ENCODE measurements at regions not wholly inside any gene's neighbourhood (a gene's known extent, or its start where the extent isn't known, plus 50 kb on each side); places are given as distances from the start of the nearest gene placed in this dataset.
A peak's percentile ranks its signal among the peaks of the same experiment; 100 is the strongest.
"Not testable (repeated sequence)": the region's sequence is repeated elsewhere in the genome, so short reads cannot be mapped to it uniquely, and the experiment has no call there.

DNA sequence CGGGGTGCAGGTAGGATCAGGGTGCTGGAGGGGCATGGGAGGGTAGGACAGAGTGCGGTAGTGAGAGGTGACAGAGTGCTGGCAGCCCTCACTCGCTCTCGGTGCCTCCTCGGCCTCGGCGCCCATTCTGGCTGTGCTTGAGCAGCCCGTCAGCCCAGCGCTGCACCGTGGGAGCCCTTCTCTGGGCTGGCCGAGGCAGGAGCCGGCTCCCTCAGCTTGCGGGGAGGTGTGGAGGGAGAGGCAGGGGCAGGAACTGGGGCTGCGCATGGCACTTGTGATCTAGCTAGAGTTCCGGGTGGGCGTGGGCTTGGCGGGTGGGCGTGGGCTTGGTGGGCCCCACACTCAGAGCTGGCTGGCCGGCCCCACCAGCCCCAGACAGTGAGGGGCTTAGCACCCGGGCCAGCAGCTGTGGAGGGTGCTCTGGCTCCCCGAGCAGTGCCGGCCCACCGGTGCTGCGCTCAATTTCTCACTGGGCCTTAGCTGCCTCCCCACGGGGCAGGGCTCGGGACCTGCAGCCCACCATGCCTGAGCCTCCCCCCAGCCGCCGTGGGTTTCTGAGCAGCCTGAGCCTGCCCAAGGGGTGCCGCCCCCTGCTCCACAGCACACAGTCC lies 112.8 kb upstream of the DUSP22 start:
- DNase-seq (ENCODE audit: low read depth in 4 of 4, low spot score in 3 of 4): no peak

DNA sequence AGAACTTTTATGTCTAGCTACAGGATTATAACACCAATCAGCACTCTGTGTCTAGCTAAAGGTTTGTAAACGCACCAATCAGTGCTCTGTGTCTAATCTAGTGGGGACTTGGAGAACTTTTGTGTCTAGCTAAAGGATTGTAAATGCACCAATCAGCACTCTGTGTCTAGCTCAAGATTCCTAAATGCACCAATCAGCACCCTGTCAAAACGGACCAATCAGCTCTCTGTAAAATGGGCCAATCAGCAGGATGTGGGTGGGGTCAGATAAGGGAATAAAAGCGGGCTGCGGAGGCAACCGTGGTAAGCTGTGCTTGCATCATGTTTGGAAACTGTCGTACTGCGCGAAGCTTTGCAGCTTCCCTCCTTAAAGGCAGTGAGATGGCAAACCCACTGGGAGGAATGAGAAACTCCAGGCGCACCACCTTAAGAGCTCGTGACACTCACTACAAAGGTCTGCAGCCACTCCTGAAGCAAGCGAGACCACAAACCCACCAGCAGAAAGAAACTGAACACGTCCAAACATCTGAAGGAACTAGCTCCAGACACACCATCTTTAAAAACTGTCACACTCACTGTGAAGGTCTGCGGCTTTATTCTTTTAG lies 112.1 kb upstream of the DUSP22 start:
- not testable (repeated sequence) for DNase-seq (ENCODE audit: low read depth in 4 of 4, low spot score in 3 of 4)

DNA sequence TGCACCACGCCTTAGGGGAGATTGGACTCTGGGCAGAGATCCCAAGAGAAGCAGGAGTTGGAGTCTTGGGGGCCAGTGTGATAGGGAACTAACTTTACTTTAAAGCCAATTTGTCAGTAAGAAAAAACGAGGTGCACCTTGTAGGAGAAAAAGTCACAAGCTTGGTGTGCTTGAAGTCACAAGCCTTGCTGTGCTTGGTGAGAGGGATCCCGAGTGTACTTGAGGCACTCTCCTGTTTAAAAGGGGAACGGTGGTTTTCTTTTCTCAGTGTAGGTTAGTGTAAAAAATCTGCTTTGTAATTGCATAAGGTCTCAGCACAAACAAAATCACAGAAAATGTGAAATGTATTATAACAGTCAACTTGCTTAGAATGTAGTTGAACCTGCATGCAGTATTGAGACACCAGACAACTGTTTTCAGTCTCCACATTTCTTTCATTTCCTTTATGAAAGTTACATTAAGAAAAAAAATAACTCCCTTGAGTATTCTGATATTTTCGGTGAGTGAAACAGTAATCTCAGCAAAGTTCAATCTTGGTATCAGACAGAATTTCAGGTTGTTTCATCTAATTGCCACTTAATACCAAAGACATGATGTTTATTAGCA lies 111.1 kb upstream of the DUSP22 start:
- DNase-seq (ENCODE audit: low read depth in 4 of 4, low spot score in 3 of 4): no peak

- DNase-seq (ENCODE audit: low read depth in 4 of 4, low spot score in 3 of 4): no peak
These were observed 108.6 kb upstream of the DUSP22 start for GRCh38 chr6:183668-184067.

GRCh38 chr6:184161-184700 lies 108.1 kb upstream of the DUSP22 start:
- no peak for DNase-seq (ENCODE audit: low read depth in 4 of 4, low spot score in 3 of 4)

- DNase-seq (ENCODE audit: low read depth in 4 of 4, low spot score in 3 of 4): no peak
These were observed 105.8 kb upstream of the DUSP22 start for GRCh38 chr6:186340-186965.

GRCh38 chr6:187210-187861 lies 105.0 kb upstream of the DUSP22 start:
- DNase-seq (ENCODE audit: low read depth in 4 of 4, low spot score in 3 of 4): no peak

DNA sequence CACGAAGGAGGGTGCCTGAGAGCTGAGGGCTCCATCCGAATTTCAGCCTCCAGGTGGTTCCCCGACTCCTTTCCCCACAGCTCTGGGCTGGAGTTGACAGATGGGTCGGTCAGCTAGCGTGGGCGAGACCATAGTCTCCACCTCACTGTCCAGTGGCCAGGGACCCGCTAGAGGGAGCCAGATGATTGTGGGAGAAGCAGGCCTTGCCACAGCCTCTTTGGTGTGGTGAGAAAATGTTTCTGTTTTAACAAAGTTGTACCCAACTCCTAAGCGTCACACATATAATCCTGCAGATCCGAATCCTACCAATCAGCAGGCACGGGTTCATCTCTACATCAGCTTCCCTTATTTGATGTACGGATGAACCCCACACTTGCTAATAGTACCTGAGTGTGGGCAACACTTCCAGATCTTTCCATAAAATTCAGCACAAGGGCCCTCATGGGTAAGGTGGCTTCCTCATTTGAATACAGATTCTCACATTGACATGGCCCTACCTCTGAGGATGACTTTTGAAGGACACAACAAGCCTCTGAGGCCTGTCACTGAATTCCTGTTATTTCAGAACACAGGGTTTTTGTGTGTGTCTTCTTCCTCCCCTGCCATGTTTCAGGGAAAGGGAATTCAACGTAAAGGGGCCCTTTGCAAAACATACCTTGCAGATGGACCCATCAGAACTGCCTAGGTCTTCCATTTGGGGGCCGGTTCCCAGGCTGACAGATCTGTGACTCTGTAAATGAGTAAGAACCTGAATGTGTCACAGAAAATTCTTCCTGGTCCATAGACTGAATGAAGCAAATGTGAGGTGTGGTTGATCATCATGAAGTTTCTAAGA lies 103.2 kb upstream of the DUSP22 start:
- peak; percentile 77 to 79 (median 78) for DNase-seq (ENCODE audit: low read depth in 4 of 4, low spot score in 3 of 4)

GRCh38 chr6:189676-190075 lies 102.6 kb upstream of the DUSP22 start:
- DNase-seq (ENCODE audit: low read depth in 4 of 4, low spot score in 3 of 4): no peak

DNA sequence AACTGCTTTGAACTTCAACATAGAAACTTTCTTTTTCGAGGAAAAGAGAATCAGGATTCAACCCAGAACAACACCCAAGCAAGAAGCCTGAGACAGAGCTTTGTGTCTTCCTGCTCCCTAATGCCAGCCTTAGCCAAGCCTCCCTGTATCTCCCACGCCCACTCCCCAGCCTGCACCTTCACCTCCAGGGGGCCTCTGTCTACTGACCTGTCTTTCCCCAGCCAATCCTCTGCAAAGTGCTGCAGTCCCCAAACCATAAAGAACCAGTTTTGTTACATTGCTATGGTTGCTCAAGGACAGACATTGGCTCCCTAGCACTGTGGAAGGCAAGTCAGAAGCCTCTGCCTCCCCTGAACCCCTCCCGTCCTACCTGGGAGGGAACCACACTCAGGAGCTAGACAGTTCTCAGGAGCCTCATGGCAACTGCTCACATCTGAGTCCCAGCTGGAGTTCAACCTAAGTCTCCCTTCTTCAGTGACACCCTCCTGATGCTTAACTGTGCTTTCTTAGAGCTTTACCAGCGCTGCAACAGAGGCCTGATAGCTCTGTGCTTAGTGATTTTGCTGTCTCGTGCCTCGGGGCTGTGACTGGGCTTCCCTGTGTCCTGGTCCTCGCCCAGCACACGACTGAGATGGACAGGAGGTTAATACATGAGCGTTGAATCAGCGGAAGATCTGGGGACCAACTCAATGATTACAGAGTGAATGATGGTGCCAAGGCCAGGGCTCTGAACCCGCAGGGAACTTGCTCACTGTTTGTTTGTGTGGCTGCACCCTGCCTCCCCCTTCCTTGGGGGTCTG lies 101.5 kb upstream of the DUSP22 start:
- DNase-seq (ENCODE audit: low read depth in 4 of 4, low spot score in 3 of 4): no peak

DNA sequence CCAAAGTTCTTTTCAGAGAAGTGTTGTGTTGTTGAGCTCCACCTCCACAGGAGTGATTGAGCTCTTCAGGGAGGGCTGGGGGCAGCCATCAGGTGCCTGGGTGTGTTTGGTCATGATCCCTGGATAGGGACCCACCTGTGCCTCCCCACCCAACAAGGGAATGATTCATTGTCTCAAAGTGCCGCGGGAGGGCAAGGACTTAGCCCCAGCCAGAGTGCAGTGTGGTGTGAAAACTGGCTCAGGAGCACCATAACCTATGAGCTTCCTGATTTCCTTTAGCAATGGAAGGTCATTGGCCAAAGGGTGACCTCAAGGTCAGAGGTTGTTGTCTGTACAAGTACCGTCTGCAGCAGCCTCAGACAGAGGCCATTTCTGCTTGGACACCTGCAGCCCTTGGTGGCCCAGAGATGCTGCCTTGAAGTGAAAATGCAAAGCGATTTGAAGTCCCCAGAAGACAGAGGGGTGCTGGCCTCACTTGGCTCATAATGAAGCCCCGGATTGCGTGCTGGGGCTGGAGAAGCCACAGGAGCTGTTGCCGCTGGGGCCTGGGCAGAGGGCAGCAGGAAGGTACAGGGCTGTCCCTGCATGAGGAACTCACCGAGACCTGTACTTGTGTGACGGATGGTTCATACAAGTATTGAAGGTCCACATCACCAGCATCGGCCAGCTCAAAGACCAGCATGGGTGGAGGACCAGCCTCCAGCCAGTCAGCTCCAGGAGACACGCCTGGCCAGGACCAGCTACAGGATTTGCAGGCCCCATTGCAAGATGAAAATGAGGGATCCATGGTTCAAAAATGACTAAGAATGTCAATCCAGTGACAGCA lies 100.6 kb upstream of the DUSP22 start:
- DNase-seq (ENCODE audit: low read depth in 4 of 4, low spot score in 3 of 4): no peak

DNA sequence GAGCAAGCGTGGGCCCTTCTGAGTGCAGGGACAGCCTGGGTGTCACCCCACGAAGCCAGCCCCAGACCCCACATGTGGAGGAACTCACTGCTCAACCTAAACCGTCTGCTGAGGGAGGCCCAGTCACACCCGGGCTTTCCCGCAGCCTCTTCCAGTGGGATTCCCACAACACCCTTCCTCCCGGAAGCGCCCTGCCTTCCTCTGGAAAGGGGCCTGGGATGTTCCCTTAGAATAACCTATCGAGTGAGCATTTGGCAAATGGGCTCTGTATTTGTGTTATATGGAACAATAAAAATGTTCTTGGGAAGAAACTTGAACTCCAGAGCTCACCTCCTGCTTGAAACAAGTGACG lies 100.0 kb upstream of the DUSP22 start:
- DNase-seq (ENCODE audit: low read depth in 4 of 4, low spot score in 3 of 4): no peak

DNA sequence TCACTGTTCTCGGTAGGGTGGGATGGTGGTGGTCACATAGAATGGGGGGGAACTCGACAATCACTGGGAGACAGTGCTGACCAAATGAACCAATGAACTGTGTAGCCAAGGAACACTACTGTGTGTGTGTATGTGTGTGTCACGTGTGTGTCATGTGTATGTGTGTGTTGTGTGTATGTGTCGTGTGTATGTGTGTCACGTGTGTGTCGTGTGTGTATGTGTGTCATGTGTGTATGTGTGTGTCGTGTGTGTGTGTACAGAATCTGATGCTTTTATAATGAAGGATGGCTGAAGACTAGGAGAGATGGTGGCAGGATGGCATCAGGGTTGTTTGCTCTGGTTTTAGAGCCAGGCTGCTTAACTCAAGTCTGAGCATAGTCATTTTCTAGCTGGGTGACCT lies 99.1 kb upstream of the DUSP22 start:
- DNase-seq (ENCODE audit: low read depth in 4 of 4, low spot score in 3 of 4): no peak

DNA sequence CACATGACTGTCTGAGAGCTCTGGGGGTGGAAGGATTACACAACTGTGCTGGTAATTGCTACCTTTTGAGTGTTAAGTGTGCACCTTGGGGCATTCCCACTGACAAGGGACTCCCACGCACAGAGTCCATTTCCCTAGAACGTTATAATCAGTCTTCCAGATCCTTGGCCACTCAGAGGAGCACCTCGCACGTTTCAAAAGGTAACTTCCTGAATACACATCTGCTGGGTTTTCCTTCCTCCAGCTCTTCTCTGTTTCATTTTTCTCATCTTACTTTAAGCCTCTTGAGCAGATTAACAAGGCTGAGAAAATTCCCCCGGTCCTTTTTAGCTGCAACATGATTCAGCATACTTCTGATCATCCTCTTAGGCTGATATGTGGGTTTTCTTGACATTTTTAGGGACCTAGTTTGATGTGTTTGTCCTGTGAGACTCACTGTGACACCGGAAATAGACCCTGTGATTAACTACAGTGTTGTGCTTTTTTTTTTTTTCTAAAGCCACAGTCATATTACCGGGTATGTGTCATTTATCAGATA lies 98.4 kb upstream of the DUSP22 start:
- DNase-seq (ENCODE audit: low read depth in 4 of 4, low spot score in 3 of 4): no peak

DNA sequence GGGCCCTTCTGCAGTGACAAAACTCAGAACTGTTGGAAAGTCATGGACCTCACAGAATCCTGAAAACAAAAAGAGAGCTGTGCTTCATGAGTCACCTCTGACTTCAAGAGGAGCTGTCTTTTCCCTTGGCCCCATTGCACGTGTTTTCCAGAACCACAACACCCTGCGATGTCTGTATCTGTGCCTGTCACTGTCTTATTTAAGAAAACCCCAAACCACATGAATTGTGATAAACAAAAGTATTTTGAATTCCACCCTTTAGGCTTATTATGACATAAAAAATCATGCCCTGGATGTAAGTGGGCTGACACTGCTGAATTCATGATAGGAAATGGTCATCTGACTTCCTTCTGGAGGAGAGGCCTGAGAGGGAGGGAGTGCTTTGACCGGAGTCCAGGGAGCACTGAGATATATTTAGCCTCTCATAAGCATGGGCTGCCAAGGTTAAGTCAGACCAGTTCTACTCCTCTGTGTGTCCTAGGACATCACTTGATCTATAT lies 96.4 kb upstream of the DUSP22 start:
- no peak for DNase-seq (ENCODE audit: low read depth in 4 of 4, low spot score in 3 of 4)

DNA sequence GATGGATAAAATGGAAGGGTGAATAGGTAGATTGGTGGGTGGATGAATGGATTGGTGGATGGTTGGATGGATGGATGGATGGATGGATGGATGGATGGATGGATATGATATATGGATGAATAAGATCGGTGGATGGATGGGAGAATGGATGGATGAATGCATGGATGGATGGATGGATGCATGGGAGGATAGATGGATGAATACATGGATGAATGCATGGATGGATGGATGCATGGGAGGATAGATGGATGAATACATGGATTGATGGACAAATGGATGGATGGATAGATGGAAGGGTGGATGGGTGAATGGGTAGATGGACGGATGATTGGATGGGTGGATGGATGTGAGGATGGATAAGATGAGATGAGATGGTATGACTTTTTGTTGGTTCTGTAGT lies 95.7 kb upstream of the DUSP22 start:
- DNase-seq (ENCODE audit: low read depth in 4 of 4, low spot score in 3 of 4): no peak

DNA sequence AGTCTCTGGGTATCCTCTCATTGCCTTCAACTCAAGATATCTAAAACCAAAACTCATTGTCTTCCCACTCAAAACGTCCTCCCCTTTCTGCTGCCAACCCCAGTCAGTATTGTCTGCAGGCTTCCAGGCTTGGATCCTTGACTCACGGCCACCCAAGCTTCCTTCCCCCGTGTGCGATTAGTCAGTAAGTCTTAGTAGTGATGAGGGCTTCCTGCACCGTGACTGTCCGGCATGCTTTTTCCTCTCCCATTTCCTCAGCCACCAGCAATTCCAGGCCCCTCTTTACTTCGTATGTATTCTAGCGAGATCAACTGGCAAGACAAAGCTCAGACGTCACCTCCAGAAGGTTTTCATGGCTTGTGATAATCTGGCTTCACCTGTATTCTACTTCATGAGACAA lies 88.6 kb upstream of the DUSP22 start:
- no peak for DNase-seq (ENCODE audit: low read depth in 4 of 4, low spot score in 3 of 4)

- DNase-seq (ENCODE audit: low read depth in 4 of 4, low spot score in 3 of 4): no peak
These were observed 86.0 kb upstream of the DUSP22 start for GRCh38 chr6:206264-206663.
